Neuronal stem cell (in vitro differentiated cells): ENCODE measurements at regions not wholly inside any gene's neighbourhood (a gene's known extent, or its start where the extent isn't known, plus 50 kb on each side); places are given as distances from the start of the nearest gene placed in this dataset.

Experiments
- DNase-seq: peaks from one replicate; pipeline ENCODE4 v3.0.0-alpha.2; 2013; ENCODE audit warnings: low spot score
- H2AFZ ChIP-seq: one replicate; pipeline ENCODE4 v1.6.1; 2013; ENCODE audit warnings: mild to moderate bottlenecking, low read length, inconsistent platforms
- H2AK5ac ChIP-seq: 2 replicates; pipeline ENCODE4 v1.6.1; 2013; ENCODE audit warnings: low read depth, mild to moderate bottlenecking, inconsistent platforms, low read length, moderate library complexity, mixed read lengths
- H2BK120ac ChIP-seq: 2 replicates; pipeline ENCODE4 v1.6.1; 2013; ENCODE audit warnings: low read depth, mild to moderate bottlenecking, inconsistent platforms, low read length, moderate library complexity, mixed read lengths
- H2BK12ac ChIP-seq: one replicate; pipeline ENCODE4 v1.6.1; 2013; ENCODE audit warnings: low read length, inconsistent platforms
- H2BK15ac ChIP-seq: 2 replicates; pipeline ENCODE4 v1.6.1; 2013; ENCODE audit warnings: mild to moderate bottlenecking, low read length, inconsistent platforms, mixed read lengths
- H2BK5ac ChIP-seq: one replicate; pipeline ENCODE4 v1.6.1; 2013; ENCODE audit warnings: inconsistent platforms, mild to moderate bottlenecking, low read length, moderate library complexity
- H3K14ac ChIP-seq: one replicate; pipeline ENCODE4 v1.6.1; 2013; ENCODE audit warnings: low read length, inconsistent platforms
- H3K18ac ChIP-seq: 2 replicates; pipeline ENCODE4 v1.6.1; 2013; ENCODE audit warnings: low read length, inconsistent platforms
- H3K23ac ChIP-seq: 2 replicates; pipeline ENCODE4 v1.6.1; 2013; ENCODE audit warnings: low read depth, mild to moderate bottlenecking, mixed read lengths, low read length, inconsistent platforms; ENCODE audit not compliant: poor library complexity
- H3K27ac ChIP-seq: replicated peaks from 3 replicates; pipeline ENCODE4 v1.5.1; 2013; ENCODE audit warnings: low read length, inconsistent platforms
- H3K27me3 ChIP-seq, 3 experiments: 2 replicates each; pipeline ENCODE4 v1.6.1; 2013; ENCODE audit warnings: low read length in 3 of 3, mild to moderate bottlenecking in 2 of 3, inconsistent platforms in 1 of 3, low read depth in 1 of 3, mixed read lengths in 1 of 3, moderate library complexity in 1 of 3; ENCODE audit not compliant: control insufficient read depth in 3 of 3, insufficient read depth in 3 of 3
- H3K36me3 ChIP-seq, 2 donors: replicated peaks in 1 of 2; 2 replicates each; pipeline ENCODE4 v1.6.1; 2013; ENCODE audit warnings: low read length in 2 of 2; ENCODE audit not compliant: control insufficient read depth in 2 of 2, insufficient read depth in 2 of 2
- H3K4ac ChIP-seq: 2 replicates; pipeline ENCODE4 v1.6.1; 2013; ENCODE audit warnings: inconsistent platforms, mild to moderate bottlenecking, low read length, moderate library complexity
- H3K4me1 ChIP-seq, 2 donors: 1 replicate in 1 of 2; 2 replicates in 1 of 2; pipeline ENCODE4 v1.6.1; 2013; ENCODE audit warnings: low read length in 2 of 2, low read depth in 1 of 2; ENCODE audit not compliant: control insufficient read depth in 2 of 2, insufficient read depth in 1 of 2
- H3K4me2 ChIP-seq: one replicate; pipeline ENCODE4 v1.6.1; 2013; ENCODE audit warnings: mild to moderate bottlenecking, low read length, inconsistent platforms; ENCODE audit not compliant: insufficient read depth, poor library complexity, severe bottlenecking
- H3K4me3 ChIP-seq, 2 donors: 2 replicates each; pipeline ENCODE4 v1.5.1; 2013; ENCODE audit warnings: low read length in 2 of 2, mild to moderate bottlenecking in 2 of 2, inconsistent platforms in 1 of 2, moderate library complexity in 1 of 2
- H3K79me1 ChIP-seq: one replicate; pipeline ENCODE4 v1.6.1; 2013; ENCODE audit warnings: low read depth, mild to moderate bottlenecking, inconsistent platforms, low read length, moderate library complexity
- H3K9ac ChIP-seq: one replicate; pipeline ENCODE4 v1.6.1; 2013; ENCODE audit warnings: mild to moderate bottlenecking, low read depth, low read length, inconsistent platforms; ENCODE audit not compliant: poor library complexity
- H3K9me3 ChIP-seq, 2 donors: replicated peaks in 1 of 2; 2 replicates each; pipeline versions ENCODE3 to v1.6.1; 2013; ENCODE audit warnings: low read length in 2 of 2, mild to moderate bottlenecking in 2 of 2, inconsistent platforms in 1 of 2, low read depth in 1 of 2, mixed read lengths in 1 of 2, moderate library complexity in 1 of 2; ENCODE audit not compliant: control insufficient read depth in 2 of 2, insufficient read depth in 1 of 2
- H4K8ac ChIP-seq: one replicate; pipeline ENCODE4 v1.6.1; 2013; ENCODE audit warnings: low read depth, mild to moderate bottlenecking, inconsistent platforms, low read length, moderate library complexity
- H4K91ac ChIP-seq: one replicate; pipeline ENCODE4 v1.6.1; 2013; ENCODE audit warnings: low read length, low read depth, mild to moderate bottlenecking, inconsistent platforms; ENCODE audit not compliant: poor library complexity
- WGBS, 2 donors: extraction: QIAGEN DNeasy Blood & Tissue Kit; methylation state at CpG; one replicate each; pipeline ENCODE4 v1.1.7; 2013; ENCODE audit warnings: missing lambda C conversion rate in 2 of 2, mixed read lengths in 1 of 2; ENCODE audit not compliant: insufficient read length in 2 of 2, insufficient replicate concordance in 1 of 2; ENCODE audit errors: extremely low coverage in 2 of 2; 5-methylcytosine and 5-hydroxymethylcytosine counted together

DNA sequence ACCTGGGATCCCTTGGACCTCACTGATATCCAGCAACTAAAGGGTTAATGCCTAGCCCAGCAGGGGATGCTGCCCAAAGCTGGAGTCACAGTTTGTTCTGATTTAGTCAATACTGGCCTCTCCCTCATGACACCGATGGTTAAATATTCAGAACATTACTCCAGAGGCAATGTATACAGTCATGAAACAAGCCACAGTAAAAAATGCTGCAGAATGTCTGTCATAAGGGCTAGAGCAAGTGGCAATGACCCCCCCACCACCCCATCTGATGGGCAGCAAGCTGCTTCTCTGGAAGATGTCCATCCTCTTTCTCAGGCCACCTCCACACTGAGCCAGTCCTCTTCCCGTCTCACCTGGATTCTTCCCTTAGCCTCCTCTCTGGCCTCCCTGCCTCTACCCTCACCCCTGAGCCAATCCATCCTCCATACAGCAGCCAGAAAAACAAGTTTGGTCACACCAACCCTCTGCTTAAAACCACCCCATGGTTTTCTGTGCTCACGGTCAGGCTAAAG, 99.0 kb upstream of the KCNG1 start:
- Histone ChIP-seq H3K23ac (no peak overlapping the region), H2BK5ac (no peak overlapping the region)

DNA sequence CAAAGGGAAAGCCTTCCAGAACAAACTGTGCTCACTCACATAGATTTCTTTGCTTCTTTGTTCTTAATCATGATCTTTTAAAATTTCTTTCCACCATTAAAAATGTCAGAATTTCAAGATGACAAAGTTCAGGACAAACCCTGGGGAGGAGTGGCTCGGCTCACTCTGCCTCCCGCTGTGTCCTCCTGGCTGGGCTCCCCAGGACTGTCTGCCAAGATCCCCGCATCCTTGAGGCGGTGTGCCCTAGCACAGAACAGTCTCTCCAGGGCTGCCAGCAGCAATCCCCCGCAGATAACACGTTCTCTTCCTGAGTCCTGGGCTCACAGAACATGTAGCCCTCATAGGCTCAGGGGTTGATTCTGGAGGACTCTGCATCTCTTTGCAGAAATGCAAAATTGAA, 98.4 kb upstream of the KCNG1 start:
- no peak overlapping the region for H3K4me3 ChIP-seq
- no peaks in the 10 kb centered on the region for H3K9me3 ChIP-seq
- no peak overlapping the region for H2BK12ac ChIP-seq
- H3K14ac ChIP-seq, result no peak overlapping the region
- H2AK5ac ChIP-seq, result no peak overlapping the region
- H3K18ac ChIP-seq, result peak overlapping the region; percentile 17
- H3K27ac ChIP-seq, result no peak overlapping the region
- H3K4me1 ChIP-seq, result peaks cover 3 to 10% of the 10 kb centered on the region in 2 donors
- H2AFZ ChIP-seq, result peak overlapping the region; percentile 3
- no peaks in the 10 kb centered on the region for H3K36me3 ChIP-seq
- H3K27me3 ChIP-seq, result peaks cover 0 to 22% (median 0%) of the 10 kb centered on the region in 3 experiments
- no CpG with 5 or more reads among the region's 6 CpGs for WGBS, 2 donors
- H3K4ac ChIP-seq, result no peak overlapping the region
- no peak overlapping the region for H3K23ac ChIP-seq
- H3K4me2 ChIP-seq, result no peak overlapping the region
- no peak overlapping the region for H4K8ac ChIP-seq
- no peak overlapping the region for H2BK120ac ChIP-seq
- H2BK5ac ChIP-seq, result no peak overlapping the region
- H2BK15ac ChIP-seq, result no peak overlapping the region
- H4K91ac ChIP-seq, result no peak overlapping the region
- no peaks in the 10 kb centered on the region for H3K79me1 ChIP-seq
- DNase-seq, result no peak
- H3K9ac ChIP-seq, result no peak overlapping the region

More for the DNA sequence above, 99.0 kb upstream of the KCNG1 start:
- no peak overlapping the region for H3K4ac ChIP-seq
- H2AK5ac ChIP-seq, result no peak overlapping the region
- H3K14ac ChIP-seq, result no peak overlapping the region
- H3K4me3 ChIP-seq, result no peak overlapping the region
- H3K27me3 ChIP-seq, result peaks cover 0 to 25% (median 0%) of the 10 kb centered on the region in 3 experiments
- H3K79me1 ChIP-seq, result no peaks in the 10 kb centered on the region
- H2AFZ ChIP-seq, result no peak overlapping the region
- no peak overlapping the region for H4K8ac ChIP-seq
- H3K36me3 ChIP-seq, result no peaks in the 10 kb centered on the region
- H3K18ac ChIP-seq, result no peak overlapping the region
- H3K4me2 ChIP-seq, result no peak overlapping the region
- WGBS, 2 donors, result no CpG with 5 or more reads among the region's 3 CpGs
- H3K27ac ChIP-seq, result no peak overlapping the region
- no peak overlapping the region for H3K9ac ChIP-seq
- no peak for DNase-seq
- no peak overlapping the region for H2BK12ac ChIP-seq
- peaks cover 4 to 10% of the 10 kb centered on the region in 2 donors for H3K4me1 ChIP-seq
- H4K91ac ChIP-seq, result no peak overlapping the region
- no peak overlapping the region for H2BK15ac ChIP-seq
- no peaks in the 10 kb centered on the region for H3K9me3 ChIP-seq
- no peak overlapping the region for H2BK120ac ChIP-seq

DNA sequence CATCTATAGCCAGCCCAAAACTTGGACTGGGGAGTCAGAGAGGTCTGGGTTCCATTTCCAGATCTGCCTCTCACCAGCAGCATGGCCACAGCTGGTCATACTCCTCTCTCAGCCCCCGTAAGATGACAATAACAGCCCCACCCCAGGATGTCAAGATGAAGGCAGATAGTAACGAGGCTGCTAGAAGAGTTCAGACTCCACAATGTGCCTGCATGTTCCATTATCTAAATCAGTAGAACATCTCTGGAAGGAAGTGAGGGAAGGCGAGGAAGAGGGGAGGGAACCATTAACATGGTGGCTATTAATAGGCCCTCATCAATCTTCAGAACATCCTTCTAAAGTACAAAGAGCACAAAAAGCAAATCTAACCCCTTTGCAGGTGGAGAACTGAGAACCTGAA, 98.0 kb upstream of the KCNG1 start:
- Histone ChIP-seq H3K27me3 (peaks cover 0 to 18% (median 0%) of the 10 kb centered on the region in 3 experiments), H4K91ac (no peak overlapping the region), H3K4me3 (no peak overlapping the region), H3K18ac (no peak overlapping the region), H3K9ac (no peak overlapping the region), H3K4me2 (no peak overlapping the region), H3K79me1 (no peaks in the 10 kb centered on the region), H2AFZ (peak overlapping the region; percentile 3), H3K9me3 (no peaks in the 10 kb centered on the region), H2BK15ac (no peak overlapping the region), H3K27ac (no peak overlapping the region), H2BK12ac (no peak overlapping the region), H3K4ac (no peak overlapping the region), H3K23ac (no peak overlapping the region), H4K8ac (no peak overlapping the region), H2BK120ac (no peak overlapping the region), H3K14ac (no peak overlapping the region), H2AK5ac (no peak overlapping the region), H3K4me1 (peaks cover 3 to 10% of the 10 kb centered on the region in 2 donors), H3K36me3 (no peaks in the 10 kb centered on the region), H2BK5ac (no peak overlapping the region)
- WGBS, 2 donors, result no CpG with 5 or more reads among the region's 3 CpGs
- DNase-seq, result no peak

DNA sequence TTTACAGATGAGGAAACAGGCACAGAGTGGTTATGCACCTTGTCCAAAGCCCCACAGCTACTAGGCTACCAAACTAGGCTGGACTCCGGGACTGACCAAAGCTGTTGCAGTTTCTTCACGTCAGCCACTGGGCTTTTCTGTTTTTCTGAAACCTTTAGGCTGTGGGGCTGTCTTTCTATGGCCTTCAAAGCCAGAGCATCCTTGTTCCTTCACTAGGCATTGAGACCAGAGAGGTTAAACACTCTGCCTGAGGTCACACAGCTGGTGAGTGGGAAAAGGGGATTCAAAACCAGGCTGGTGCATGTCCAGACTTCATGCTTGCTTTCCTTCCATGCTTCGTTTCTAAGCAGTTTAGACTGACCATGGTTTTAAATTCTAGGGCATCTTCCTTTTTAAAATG, 97.5 kb upstream of the KCNG1 start:
- Histone ChIP-seq H3K27me3 (peaks cover 0 to 15% (median 0%) of the 10 kb centered on the region in 3 experiments), H2BK5ac (no peak overlapping the region), H3K36me3 (no peaks in the 10 kb centered on the region), H2BK15ac (no peak overlapping the region), H3K9ac (no peak overlapping the region), H4K91ac (no peak overlapping the region), H3K9me3 (no peaks in the 10 kb centered on the region), H3K79me1 (no peaks in the 10 kb centered on the region), H2AFZ (no peak overlapping the region), H3K18ac (no peak overlapping the region), H3K23ac (no peak overlapping the region), H2BK12ac (no peak overlapping the region), H2AK5ac (no peak overlapping the region), H3K4ac (no peak overlapping the region), H3K4me1 (peaks cover 3 to 10% of the 10 kb centered on the region in 2 donors), H4K8ac (no peak overlapping the region), H3K4me2 (no peak overlapping the region), H3K14ac (no peak overlapping the region), H3K27ac (no peak overlapping the region), H3K4me3 (no peak overlapping the region), H2BK120ac (no peak overlapping the region)
- no peak for DNase-seq
- no CpG with 5 or more reads among the region's 3 CpGs for WGBS, 2 donors
